Astrocyte (in vitro differentiated cells and primary cell): ENCODE measurements at regions not wholly inside any gene's neighbourhood (a gene's known extent, or its start where the extent isn't known, plus 50 kb on each side); places are given as distances from the start of the nearest gene placed in this dataset.

ENCODE experiments used
- CTCF ChIP-seq: IDR thresholded peaks from 2 replicates; pipeline ENCODE4 v1.5.1; 2011; ENCODE audit warnings: low read depth, mild to moderate bottlenecking, inconsistent platforms, low read length, moderate library complexity; ENCODE audit not compliant: insufficient read depth
- EZH2 ChIP-seq: IDR thresholded peaks from 2 replicates; pipeline ENCODE4 v1.6.1; 2012; ENCODE audit warnings: mild to moderate bottlenecking, low read length, inconsistent platforms; ENCODE audit not compliant: insufficient read depth

DNA sequence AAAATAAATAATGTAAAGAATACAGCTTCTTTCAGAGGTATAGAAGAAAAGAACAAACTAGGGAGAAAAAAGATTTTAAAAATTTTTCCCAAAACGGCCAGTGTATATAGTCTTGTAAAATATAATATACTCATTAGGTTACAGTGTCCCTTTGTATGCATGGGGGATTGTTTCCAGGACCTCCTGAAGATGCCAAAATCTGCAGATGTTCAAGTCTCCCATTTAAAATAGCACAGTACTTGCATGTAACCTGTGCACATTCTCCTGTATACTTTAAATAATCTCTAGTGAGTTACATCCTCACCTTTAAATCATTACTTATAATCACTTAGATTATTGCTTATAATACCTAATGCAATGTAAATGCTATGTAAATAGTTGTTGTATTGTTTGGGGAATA is 80.6 kb upstream of the LRRTM4 start:
- no peak for TF ChIP-seq CTCF
- no peak for TF ChIP-seq EZH2
